ENCODE measurements at regions not wholly inside any gene's neighbourhood (a gene's known extent, or its start where the extent isn't known, plus 50 kb on each side); places are given as distances from the start of the nearest gene placed in this dataset.

DNA sequence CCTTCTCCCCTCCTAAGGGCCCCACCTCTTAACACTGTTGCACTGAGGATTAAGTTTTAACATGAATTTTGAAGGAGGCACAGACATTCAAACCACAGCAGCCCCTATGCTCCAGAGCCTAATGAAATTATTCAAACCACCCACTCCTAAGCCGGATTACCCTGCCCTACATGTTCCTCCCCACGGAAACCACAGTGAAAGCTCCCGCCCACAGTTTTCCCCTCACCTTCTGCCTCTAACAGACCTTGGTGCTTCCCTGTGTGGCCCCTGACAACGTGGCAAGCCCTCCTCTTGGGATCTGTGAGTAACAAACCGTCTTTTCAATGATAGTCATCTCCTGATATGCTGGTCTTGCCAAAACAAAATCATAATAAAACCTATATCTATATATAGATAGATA lies 74.8 kb downstream of the RIN2 start:
- TF ChIP-seq, protein P1, sequence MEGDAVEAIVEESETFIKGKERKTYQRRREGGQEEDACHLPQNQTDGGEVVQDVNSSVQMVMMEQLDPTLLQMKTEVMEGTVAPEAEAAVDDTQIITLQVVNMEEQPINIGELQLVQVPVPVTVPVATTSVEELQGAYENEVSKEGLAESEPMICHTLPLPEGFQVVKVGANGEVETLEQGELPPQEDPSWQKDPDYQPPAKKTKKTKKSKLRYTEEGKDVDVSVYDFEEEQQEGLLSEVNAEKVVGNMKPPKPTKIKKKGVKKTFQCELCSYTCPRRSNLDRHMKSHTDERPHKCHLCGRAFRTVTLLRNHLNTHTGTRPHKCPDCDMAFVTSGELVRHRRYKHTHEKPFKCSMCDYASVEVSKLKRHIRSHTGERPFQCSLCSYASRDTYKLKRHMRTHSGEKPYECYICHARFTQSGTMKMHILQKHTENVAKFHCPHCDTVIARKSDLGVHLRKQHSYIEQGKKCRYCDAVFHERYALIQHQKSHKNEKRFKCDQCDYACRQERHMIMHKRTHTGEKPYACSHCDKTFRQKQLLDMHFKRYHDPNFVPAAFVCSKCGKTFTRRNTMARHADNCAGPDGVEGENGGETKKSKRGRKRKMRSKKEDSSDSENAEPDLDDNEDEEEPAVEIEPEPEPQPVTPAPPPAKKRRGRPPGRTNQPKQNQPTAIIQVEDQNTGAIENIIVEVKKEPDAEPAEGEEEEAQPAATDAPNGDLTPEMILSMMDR (IDR thresholded peaks at IDR 0.05): no peak
- TF ChIP-seq POLR2A (IDR thresholded peaks at IDR 0.05): no peak

Data from heart left ventricle (tissue), 13 donors.